ENCODE measurements at regions not wholly inside any gene's neighbourhood (a gene's known extent, or its start where the extent isn't known, plus 50 kb on each side); places are given as distances from the start of the nearest gene placed in this dataset.
"Not testable (repeated sequence)": the region's sequence is repeated elsewhere in the genome, so short reads cannot be mapped to it uniquely, and the experiment has no call there.

DNA sequence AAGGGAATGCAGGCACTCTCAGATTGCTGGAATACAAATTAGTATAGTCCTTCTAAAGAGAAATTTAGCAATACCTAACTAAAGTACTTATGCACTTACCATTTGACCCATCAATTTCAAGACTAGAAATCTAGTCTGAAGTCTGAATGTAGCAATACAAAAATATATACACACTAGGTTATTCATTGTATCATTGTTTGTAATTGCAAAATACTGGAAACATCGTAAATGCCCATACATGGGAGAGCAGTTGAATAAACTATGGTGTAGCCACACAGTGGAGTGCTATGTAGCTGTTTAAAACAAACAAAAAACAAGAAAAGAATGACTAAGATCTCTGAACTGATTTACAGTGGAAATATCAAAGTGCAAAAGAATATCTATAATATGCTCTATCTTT is 346.4 kb downstream of the ZNF674 start:
- ChIA-PET POLR2A (no interaction called here), CTCF (no interaction called here)
- H3K27ac ChIP-seq (ENCODE audit: insufficient read depth, low read depth, low read length) = no peak overlapping the region
- H3K4me3 ChIP-seq (replicated peaks in 1 of 3; ENCODE audit: insufficient read depth in 1 of 3, low read depth in 1 of 3, low read length in 3 of 3) = no peak overlapping the region
- no peaks in the 10 kb centered on the region for H3K9me3 ChIP-seq (replicated peaks; ENCODE audit: control insufficient read depth, insufficient read depth, low read length)
- H3K4me2 ChIP-seq (ENCODE audit: insufficient read depth, low read length) = no peak overlapping the region
- FAIRE-seq = no peak
- H4K20me1 ChIP-seq (replicated peaks; ENCODE audit: control insufficient read depth, extremely low read depth, insufficient read depth, low read length) = no peaks in the 10 kb centered on the region
- no peak overlapping the region for H2AFZ ChIP-seq (ENCODE audit: low read depth, low read length)
- no peaks in the 10 kb centered on the region for H3K4me1 ChIP-seq (ENCODE audit: control insufficient read depth, extremely low read depth, insufficient read depth, low read length)
- BruUV-seq (replicated peaks) = no TSS peak
- H3K27me3 ChIP-seq (ENCODE audit: control insufficient read depth in 2 of 2, insufficient read depth in 2 of 2, low read length in 2 of 2) = peaks cover 2 to 3% of the 10 kb centered on the region in 2 experiments
- no peak for TF ChIP-seq GATA2 (IDR thresholded peaks at IDR 0.05; ENCODE audit: insufficient read depth, insufficient read length, low read depth, low read length)
- TF ChIP-seq, protein P1, sequence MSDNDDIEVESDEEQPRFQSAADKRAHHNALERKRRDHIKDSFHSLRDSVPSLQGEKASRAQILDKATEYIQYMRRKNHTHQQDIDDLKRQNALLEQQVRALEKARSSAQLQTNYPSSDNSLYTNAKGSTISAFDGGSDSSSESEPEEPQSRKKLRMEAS (IDR thresholded peaks at IDR 0.05; ENCODE audit: insufficient read depth, insufficient read length) = no peak
- no peak for TF ChIP-seq JUN (IDR thresholded peaks at IDR 0.05; ENCODE audit: borderline replicate concordance, insufficient read depth, insufficient read length, low read depth)
- TF ChIP-seq, protein P2, sequence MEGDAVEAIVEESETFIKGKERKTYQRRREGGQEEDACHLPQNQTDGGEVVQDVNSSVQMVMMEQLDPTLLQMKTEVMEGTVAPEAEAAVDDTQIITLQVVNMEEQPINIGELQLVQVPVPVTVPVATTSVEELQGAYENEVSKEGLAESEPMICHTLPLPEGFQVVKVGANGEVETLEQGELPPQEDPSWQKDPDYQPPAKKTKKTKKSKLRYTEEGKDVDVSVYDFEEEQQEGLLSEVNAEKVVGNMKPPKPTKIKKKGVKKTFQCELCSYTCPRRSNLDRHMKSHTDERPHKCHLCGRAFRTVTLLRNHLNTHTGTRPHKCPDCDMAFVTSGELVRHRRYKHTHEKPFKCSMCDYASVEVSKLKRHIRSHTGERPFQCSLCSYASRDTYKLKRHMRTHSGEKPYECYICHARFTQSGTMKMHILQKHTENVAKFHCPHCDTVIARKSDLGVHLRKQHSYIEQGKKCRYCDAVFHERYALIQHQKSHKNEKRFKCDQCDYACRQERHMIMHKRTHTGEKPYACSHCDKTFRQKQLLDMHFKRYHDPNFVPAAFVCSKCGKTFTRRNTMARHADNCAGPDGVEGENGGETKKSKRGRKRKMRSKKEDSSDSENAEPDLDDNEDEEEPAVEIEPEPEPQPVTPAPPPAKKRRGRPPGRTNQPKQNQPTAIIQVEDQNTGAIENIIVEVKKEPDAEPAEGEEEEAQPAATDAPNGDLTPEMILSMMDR (IDR thresholded peaks at IDR 0.05; ENCODE audit: extremely low read depth in 1 of 2, insufficient read depth in 1 of 2, low read depth in 1 of 2, low read length in 2 of 2) = no peak
- TF ChIP-seq FOS (IDR thresholded peaks at IDR 0.05; ENCODE audit: borderline replicate concordance, insufficient read depth, low read length) = no peak
- no peak for TF ChIP-seq EZH2 (IDR thresholded peaks at IDR 0.05; ENCODE audit: borderline replicate concordance, low read depth, low read length, severe bottlenecking)
- TF ChIP-seq MYC (IDR thresholded peaks at IDR 0.05; ENCODE audit: low read depth, low read length) = no peak
- no peak for TF ChIP-seq POLR2AphosphoS5 (IDR thresholded peaks at IDR 0.05; ENCODE audit: insufficient read depth, low read depth, low read length)
- TF ChIP-seq POLR2A (IDR thresholded peaks at IDR 0.05; ENCODE audit: low read depth, low read length) = no peak
- no peak overlapping the region for H3K9ac ChIP-seq (replicated peaks; ENCODE audit: extremely low read depth, insufficient read depth, low read length)
- dilution Hi-C loops (cut with MboI; ENCODE audit: extremely low pct_ligation_motif_present, low sequenced_read_pairs) (no loop called here), intact Hi-C loops (cut with micrococcal nuclease) (no loop called here)
- no peak for DNase-seq (ENCODE audit: low read depth, low spot score)
- H3K79me2 ChIP-seq (ENCODE audit: control insufficient read depth, insufficient read depth, low read length) = no peaks in the 10 kb centered on the region
- H3K36me3 ChIP-seq (ENCODE audit: control insufficient read depth in 2 of 2, extremely low read depth in 1 of 2, insufficient read depth in 2 of 2, low read length in 2 of 2) = no peaks in the 10 kb centered on the region
- no peaks in the 10 kb centered on the region for H3K9me1 ChIP-seq (replicated peaks; ENCODE audit: control insufficient read depth, extremely low read depth, insufficient read depth, low read length)

DNA sequence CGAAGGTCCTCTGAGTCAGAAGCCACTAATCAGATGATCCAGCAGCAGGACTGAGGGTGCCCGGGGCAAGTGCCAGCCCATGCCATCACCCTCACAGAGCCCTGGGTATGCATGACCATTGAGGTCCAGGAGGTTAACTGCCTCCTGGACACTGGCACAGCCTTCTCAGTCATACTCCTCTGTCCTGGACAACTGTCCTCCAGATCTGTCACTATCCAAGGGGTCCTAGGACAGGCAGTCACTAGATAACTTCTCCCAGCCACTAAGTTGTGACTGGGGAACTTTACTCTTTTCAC is 358.5 kb downstream of the ZNF674 start:
- H3K79me2 ChIP-seq (ENCODE audit: control insufficient read depth, insufficient read depth, low read length); H3K36me3 ChIP-seq (ENCODE audit: control insufficient read depth in 2 of 2, extremely low read depth in 1 of 2, insufficient read depth in 2 of 2, low read length in 2 of 2); dilution Hi-C loops (cut with MboI; ENCODE audit: extremely low pct_ligation_motif_present, low sequenced_read_pairs); BruUV-seq (replicated peaks); H3K4me1 ChIP-seq (ENCODE audit: control insufficient read depth, extremely low read depth, insufficient read depth, low read length); H3K27ac ChIP-seq (ENCODE audit: insufficient read depth, low read depth, low read length); H3K27me3 ChIP-seq (ENCODE audit: control insufficient read depth in 2 of 2, insufficient read depth in 2 of 2, low read length in 2 of 2); H3K4me3 ChIP-seq (replicated peaks in 1 of 3; ENCODE audit: insufficient read depth in 1 of 3, low read depth in 1 of 3, low read length in 3 of 3); FAIRE-seq; CTCF ChIA-PET; intact Hi-C loops (cut with micrococcal nuclease); POLR2A ChIA-PET; H3K9ac ChIP-seq (replicated peaks; ENCODE audit: extremely low read depth, insufficient read depth, low read length); DNase-seq (ENCODE audit: low read depth, low spot score); H4K20me1 ChIP-seq (replicated peaks; ENCODE audit: control insufficient read depth, extremely low read depth, insufficient read depth, low read length); H3K4me2 ChIP-seq (ENCODE audit: insufficient read depth, low read length); H3K9me3 ChIP-seq (replicated peaks; ENCODE audit: control insufficient read depth, insufficient read depth, low read length); H2AFZ ChIP-seq (ENCODE audit: low read depth, low read length); H3K9me1 ChIP-seq (replicated peaks; ENCODE audit: control insufficient read depth, extremely low read depth, insufficient read depth, low read length): not testable (repeated sequence)
